Omental fat pad (tissue), 3 donors: ENCODE measurements at regions not wholly inside any gene's neighbourhood (a gene's known extent, or its start where the extent isn't known, plus 50 kb on each side); places are given as distances from the start of the nearest gene placed in this dataset.

Experiments used
- ATAC-seq: fragments of 150-250 bp; one replicate; pipeline ENCODE4 v1.9.1; 2016; ENCODE audit warnings: mild to moderate bottlenecking, moderate library complexity; ENCODE audit not compliant: low FRiP score
- DNase-seq: peaks from one replicate; pipeline ENCODE4 v3.0.0-alpha.2; 2019; ENCODE audit warnings: low spot score
- CTCF ChIP-seq, 3 donors: fragments of 450-650 bp; IDR thresholded peaks; one replicate each; pipeline ENCODE4 v1.5.1; 2016 to 2017; ENCODE audit warnings: antibody characterized with exemption in 3 of 3, mild to moderate bottlenecking in 3 of 3, moderate library complexity in 2 of 3

- no peak for TF ChIP-seq CTCF (IDR thresholded peaks at IDR 0.05)
- ATAC-seq, result no peak
- DNase-seq, result no peak
Observed at GRCh38 chr3:5678844-5679243, 491.3 kb downstream of the EDEM1 start.

- TF ChIP-seq CTCF (IDR thresholded peaks at IDR 0.05), result no peak
- DNase-seq (no peak), ATAC-seq (no peak)
Observed at GRCh38 chr3:5687230-5687629, 499.7 kb downstream of the EDEM1 start.

- ATAC-seq (no peak), DNase-seq (no peak)
- TF ChIP-seq CTCF (IDR thresholded peaks at IDR 0.05), result no peak
Observed at GRCh38 chr3:5690490-5690889, 503.0 kb downstream of the EDEM1 start.

DNA sequence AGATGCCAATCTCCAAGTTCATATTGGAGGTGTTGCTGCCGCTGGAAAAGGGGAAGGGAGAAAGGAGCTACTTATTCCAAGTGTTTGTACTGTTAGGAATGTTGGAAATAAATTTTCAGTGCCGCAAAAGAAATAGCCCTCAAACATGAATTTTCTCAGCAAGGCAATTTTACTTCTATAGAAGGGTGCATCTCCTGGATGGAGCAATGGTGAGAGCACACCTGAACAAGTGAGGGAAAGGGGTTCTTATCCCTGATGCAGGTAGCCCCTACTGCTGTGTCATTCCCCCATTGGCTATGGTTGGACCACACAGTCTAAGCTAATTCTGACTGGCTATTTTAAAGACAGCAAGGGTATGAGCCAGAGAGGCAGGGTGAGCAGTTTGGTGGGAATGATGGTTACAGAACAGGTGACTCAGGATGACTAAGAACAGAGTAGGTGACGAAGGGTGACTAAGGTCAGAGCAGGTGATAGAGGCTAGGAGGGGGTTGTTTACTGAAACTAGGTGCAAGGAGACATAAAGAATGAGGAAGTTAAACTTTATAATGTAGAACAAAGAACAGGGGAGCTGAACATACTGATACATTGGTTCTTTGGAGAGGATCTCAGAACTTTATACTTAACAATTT, 503.5 kb downstream of the EDEM1 start:
- DNase-seq (no peak), ATAC-seq (no peak)
- no peak for TF ChIP-seq CTCF (IDR thresholded peaks at IDR 0.05)

- ATAC-seq (no peak), DNase-seq (no peak)
- no peak for TF ChIP-seq CTCF (IDR thresholded peaks at IDR 0.05)
Observed at GRCh38 chr3:5692446-5692845, 504.9 kb downstream of the EDEM1 start.

DNA sequence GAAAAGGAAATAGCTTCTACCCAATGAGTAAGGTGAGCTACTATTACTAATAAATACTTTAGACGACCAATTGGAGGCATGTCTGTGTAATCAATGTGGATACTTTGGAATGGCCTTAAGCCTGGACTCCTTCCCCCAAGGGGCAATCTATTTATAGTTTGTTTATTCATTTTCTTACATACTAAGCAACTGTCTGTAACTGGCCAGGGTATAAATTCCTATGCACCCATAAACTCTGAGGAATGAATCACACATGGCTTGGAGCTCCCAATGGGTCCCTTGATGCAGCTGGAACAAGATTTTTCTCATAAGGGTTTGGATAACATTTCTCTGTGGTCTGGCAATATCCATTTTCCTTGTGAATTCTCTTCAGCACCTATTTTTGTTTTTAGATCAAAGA, 506.8 kb downstream of the EDEM1 start:
- no peak for TF ChIP-seq CTCF (IDR thresholded peaks at IDR 0.05)
- no peak for DNase-seq
- ATAC-seq, result no peak

GRCh38 chr3:5698851-5699250, 511.3 kb downstream of the EDEM1 start:
- no peak for TF ChIP-seq CTCF (IDR thresholded peaks at IDR 0.05)

More at GRCh38 chr3:5698851-5699250, 511.3 kb downstream of the EDEM1 start:
- DNase-seq (no peak), ATAC-seq (no peak)
